ENCODE measurements at regions not wholly inside any gene's neighbourhood (a gene's known extent, or its start where the extent isn't known, plus 50 kb on each side); places are given as distances from the start of the nearest gene placed in this dataset.

DNA sequence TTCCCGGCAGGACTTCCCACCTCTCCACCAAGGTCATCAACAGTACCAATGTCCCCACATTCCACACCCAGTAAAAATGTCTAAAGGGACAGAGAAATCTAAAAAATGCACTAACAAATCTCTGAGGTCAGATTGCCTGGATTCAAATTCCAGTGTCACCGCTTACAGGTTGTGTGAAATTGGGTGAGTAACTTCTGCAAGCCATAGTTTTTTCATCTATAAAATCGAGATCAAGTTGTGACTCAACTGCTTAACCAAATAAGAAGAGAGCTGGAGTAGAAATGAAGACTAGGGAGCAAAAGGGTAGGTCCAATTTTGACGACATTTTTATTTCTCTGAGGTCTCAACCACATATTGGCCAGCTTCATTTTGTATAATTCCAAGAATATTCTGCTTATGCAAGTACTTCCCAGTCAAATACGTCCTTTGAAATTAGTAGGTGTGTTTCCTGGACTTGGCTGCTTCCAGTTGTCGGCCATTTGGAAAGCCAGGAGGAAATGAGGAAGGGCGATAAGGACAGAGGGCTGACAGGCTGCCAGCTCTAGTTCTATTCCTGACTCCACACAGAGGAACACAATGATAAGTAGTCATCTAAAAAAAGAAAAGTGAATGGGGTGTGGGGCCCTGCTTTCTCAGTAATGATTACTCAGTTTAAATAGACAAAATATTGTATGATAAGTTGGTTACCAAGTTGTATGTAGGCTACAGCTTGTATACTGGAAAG is 57.7 kb upstream of the ZC3H11B start:
- TF ChIP-seq, protein P1, sequence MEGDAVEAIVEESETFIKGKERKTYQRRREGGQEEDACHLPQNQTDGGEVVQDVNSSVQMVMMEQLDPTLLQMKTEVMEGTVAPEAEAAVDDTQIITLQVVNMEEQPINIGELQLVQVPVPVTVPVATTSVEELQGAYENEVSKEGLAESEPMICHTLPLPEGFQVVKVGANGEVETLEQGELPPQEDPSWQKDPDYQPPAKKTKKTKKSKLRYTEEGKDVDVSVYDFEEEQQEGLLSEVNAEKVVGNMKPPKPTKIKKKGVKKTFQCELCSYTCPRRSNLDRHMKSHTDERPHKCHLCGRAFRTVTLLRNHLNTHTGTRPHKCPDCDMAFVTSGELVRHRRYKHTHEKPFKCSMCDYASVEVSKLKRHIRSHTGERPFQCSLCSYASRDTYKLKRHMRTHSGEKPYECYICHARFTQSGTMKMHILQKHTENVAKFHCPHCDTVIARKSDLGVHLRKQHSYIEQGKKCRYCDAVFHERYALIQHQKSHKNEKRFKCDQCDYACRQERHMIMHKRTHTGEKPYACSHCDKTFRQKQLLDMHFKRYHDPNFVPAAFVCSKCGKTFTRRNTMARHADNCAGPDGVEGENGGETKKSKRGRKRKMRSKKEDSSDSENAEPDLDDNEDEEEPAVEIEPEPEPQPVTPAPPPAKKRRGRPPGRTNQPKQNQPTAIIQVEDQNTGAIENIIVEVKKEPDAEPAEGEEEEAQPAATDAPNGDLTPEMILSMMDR (conservative IDR thresholded peaks at IDR 0.05; ENCODE audit: low read depth, low read length) = no peak
- H3K4me3 ChIP-seq (ENCODE audit: low read depth, low read length) = no peak overlapping the region
- DNase-seq (ENCODE audit: low read depth) = no peak

DNA sequence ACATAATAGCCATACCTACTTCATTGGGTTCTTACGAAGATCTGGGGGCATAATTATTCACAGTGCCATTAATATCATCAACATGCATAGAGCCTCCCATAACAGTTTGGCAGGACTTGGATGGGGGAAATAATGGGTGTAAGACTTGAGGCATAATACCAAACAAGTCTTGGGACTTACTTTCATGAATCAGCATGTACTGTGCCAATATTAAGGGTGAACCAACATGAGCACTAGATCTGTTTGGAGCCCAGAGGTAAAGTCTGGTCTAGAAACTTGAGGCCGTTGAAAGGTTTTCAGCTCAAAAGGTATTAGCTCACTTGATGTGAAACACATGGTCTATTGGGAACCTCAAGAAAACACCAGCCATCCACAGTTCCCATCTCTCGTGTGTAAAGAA is 56.7 kb upstream of the ZC3H11B start:
- DNase-seq (ENCODE audit: low read depth) = no peak
- TF ChIP-seq, protein P1 (conservative IDR thresholded peaks at IDR 0.05; ENCODE audit: low read depth, low read length) = no peak
- no peak overlapping the region for H3K4me3 ChIP-seq (ENCODE audit: low read depth, low read length)

DNA sequence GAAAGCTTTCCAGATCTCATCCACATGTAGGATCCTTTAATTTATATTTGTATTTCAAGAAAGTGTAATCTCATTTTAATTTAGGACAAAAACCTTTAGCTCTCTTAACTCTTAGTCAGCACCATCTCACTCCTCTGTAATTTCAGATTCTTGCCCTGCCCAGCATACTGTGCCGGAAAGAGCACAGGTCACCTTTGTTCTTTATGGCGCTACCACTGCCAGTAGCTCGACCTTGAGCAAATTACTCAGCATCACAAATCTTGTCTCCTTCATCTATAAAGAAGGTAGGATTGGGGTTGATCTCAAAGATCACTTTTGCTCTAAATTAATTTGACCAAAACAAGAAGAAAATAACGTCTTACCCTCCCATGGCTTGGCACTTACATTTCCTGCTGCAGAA is 56.1 kb upstream of the ZC3H11B start:
- TF ChIP-seq, protein P1 (conservative IDR thresholded peaks at IDR 0.05; ENCODE audit: low read depth, low read length) = no peak
- no peak overlapping the region for H3K4me3 ChIP-seq (ENCODE audit: low read depth, low read length)
- no peak for DNase-seq (ENCODE audit: low read depth)

DNA sequence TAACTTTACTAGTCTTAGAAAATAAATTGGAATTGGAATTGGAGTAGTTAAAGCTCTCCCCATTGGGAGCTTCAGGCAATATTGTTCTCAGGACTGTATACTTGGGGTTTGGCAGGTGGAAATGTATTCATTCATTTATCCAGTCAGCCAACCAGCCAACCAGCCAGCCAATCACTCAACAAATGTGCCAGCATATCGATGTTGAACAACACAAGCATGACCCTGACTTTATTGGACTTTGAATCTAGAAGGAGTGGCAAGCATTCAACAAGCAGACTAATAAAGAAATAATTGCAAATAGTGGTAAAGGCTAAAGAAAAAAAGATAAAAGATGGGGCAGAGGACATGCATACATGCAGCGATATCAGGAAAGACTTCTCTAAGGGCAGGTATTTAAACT is 55.5 kb upstream of the ZC3H11B start:
- TF ChIP-seq, protein P1 (conservative IDR thresholded peaks at IDR 0.05; ENCODE audit: low read depth, low read length) = no peak

DNA sequence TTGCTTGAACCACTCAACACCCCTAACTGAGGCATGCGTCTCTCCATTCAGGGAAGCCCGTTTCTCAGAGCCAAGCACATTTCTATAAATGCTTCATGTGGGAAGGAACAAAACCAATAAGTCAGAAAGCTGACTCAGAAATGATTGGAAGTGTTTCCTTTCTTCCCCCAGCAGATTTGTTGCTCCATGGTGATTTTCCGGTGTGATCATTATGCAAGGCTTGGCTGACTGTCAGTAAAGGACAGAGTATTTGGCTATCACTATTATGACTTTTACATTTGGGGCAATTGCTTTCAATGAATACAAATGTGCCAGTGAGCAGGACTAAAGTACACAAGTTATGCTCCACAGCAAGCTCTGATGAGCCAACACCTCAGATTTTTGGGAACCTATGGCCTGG is 53.3 kb upstream of the ZC3H11B start:
- TF ChIP-seq, protein P1 (conservative IDR thresholded peaks at IDR 0.05; ENCODE audit: low read depth, low read length) = no peak
- H3K4me3 ChIP-seq (ENCODE audit: low read depth, low read length) = no peak overlapping the region
- DNase-seq (ENCODE audit: low read depth) = peak; percentile 82

More for the DNA sequence above, 55.5 kb upstream of the ZC3H11B start:
- no peak overlapping the region for H3K4me3 ChIP-seq (ENCODE audit: low read depth, low read length)
- no peak for DNase-seq (ENCODE audit: low read depth)

DNA sequence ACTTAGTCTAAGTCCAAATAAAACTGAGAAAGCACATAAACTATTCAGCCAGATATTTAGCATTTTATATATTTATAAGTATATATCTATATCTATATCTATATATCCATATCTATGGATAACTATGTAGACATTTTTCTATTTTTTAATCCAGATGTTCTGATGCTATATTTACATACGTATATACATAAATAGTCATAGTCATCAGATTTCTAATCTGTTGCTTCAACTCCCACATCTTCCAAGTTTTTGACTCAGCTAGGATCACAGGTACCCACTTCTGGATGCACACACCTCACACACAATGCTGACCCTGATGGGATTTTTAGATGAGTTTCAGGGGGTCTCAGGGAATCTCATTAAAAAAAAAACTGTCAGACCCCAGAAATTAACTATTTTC is 52.2 kb upstream of the ZC3H11B start:
- DNase-seq (ENCODE audit: low read depth) = no peak
- no peak overlapping the region for H3K4me3 ChIP-seq (ENCODE audit: low read depth, low read length)
- TF ChIP-seq, protein P1 (conservative IDR thresholded peaks at IDR 0.05; ENCODE audit: low read depth, low read length) = no peak
